ENCODE measurements at regions not wholly inside any gene's neighbourhood (a gene's known extent, or its start where the extent isn't known, plus 50 kb on each side); places are given as distances from the start of the nearest gene placed in this dataset.

DNA sequence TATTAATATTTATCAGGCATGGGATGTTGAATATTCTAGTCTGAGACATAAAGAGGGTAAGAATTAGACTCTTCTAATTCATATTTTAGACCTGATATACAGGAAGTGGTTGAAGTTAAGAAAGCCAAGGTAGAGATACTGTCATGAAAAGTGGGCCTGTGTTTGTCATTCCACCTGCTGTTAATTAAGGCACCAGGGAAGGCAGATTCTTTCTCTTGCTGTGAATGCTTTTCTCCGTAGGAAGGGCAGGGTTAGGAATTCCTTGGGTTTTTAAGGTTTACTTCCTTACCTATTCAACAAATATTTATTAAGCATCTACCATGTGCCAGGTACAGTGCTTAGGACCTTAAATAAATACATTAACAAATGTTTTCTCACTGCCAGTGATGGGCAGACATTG, 196.4 kb downstream of the CAVIN4 start:
- CTCF ChIA-PET: no interaction called here
- DNase-seq (ENCODE audit: extremely low spot score): no peak
- TF ChIP-seq, protein P1, sequence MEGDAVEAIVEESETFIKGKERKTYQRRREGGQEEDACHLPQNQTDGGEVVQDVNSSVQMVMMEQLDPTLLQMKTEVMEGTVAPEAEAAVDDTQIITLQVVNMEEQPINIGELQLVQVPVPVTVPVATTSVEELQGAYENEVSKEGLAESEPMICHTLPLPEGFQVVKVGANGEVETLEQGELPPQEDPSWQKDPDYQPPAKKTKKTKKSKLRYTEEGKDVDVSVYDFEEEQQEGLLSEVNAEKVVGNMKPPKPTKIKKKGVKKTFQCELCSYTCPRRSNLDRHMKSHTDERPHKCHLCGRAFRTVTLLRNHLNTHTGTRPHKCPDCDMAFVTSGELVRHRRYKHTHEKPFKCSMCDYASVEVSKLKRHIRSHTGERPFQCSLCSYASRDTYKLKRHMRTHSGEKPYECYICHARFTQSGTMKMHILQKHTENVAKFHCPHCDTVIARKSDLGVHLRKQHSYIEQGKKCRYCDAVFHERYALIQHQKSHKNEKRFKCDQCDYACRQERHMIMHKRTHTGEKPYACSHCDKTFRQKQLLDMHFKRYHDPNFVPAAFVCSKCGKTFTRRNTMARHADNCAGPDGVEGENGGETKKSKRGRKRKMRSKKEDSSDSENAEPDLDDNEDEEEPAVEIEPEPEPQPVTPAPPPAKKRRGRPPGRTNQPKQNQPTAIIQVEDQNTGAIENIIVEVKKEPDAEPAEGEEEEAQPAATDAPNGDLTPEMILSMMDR (IDR thresholded peaks at IDR 0.05; ENCODE audit: control extremely low read depth, extremely low read depth, low read depth, missing control alignments): no peak
- POLR2A ChIA-PET: no interaction called here

DNA sequence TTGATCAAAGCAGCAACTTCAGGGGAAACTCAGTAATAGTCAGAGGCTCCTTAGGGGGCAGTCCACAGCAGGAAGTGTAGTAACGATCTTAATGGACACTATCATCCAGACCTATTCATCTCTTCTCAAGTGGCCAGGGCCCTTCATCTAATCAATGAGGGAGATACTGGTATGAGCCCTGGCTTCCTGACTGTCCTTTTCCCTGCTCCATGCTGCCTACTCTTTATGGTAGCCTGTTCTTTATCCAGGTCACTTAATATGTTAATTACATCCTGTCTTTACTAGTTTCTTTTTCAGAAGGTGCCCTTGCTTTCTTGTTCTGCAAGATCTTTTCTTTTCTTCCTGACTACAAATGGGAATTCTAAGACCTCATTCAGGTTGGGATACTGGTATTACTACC, 197.1 kb downstream of the CAVIN4 start:
- ChIA-PET POLR2A (no interaction called here), CTCF (no interaction called here)
- TF ChIP-seq, protein P1 (IDR thresholded peaks at IDR 0.05; ENCODE audit: control extremely low read depth, extremely low read depth, low read depth, missing control alignments): no peak
- DNase-seq (ENCODE audit: extremely low spot score): no peak

GRCh38 chr9:100775912-100776311, 198.0 kb downstream of the CAVIN4 start:
- TF ChIP-seq, protein P1 (IDR thresholded peaks at IDR 0.05; ENCODE audit: control extremely low read depth, extremely low read depth, low read depth, missing control alignments): no peak
- ChIA-PET CTCF (no interaction called here), POLR2A (no interaction called here)
- no peak for DNase-seq (ENCODE audit: extremely low spot score)

DNA sequence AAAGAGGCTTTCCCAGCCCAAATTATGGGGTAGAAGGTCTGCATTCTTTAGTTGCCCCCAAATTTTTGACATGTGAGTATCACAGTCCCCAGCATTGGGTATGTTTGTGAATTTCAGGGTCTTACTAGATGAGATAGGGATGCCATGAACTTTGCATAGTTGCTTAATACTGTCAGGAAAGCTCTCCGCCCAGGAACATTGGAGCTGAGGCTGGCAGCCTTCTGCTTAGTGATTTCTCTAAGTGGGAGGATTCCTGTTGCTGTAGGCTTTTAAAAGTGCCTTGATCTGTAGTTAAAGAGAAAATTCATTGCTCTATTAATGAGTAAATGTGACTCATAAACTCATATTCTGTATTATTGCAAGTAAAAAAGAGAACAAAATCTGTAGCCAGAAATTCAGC, 206.9 kb downstream of the CAVIN4 start:
- CTCF ChIA-PET: no interaction called here
- TF ChIP-seq, protein P1 (IDR thresholded peaks at IDR 0.05; ENCODE audit: control extremely low read depth, extremely low read depth, low read depth, missing control alignments): no peak

GRCh38 chr9:100785946-100786345, 208.1 kb downstream of the CAVIN4 start:
- POLR2A ChIA-PET: no interaction called here
- CTCF ChIA-PET: no interaction called here
- TF ChIP-seq, protein P1 (IDR thresholded peaks at IDR 0.05; ENCODE audit: control extremely low read depth, extremely low read depth, low read depth, missing control alignments): no peak
- no peak for DNase-seq (ENCODE audit: extremely low spot score)

More for the DNA sequence above, 206.9 kb downstream of the CAVIN4 start:
- no peak for DNase-seq (ENCODE audit: extremely low spot score)
- POLR2A ChIA-PET: no interaction called here

GRCh38 chr9:100794738-100795269, 216.9 kb downstream of the CAVIN4 start:
- CTCF ChIA-PET: interaction anchor here (1.2 kb wide), 1 partner anchor 37 kb away, joined by 3 read pairs; no protein-coding TSS in a partner anchor
- TF ChIP-seq, protein P1 (IDR thresholded peaks at IDR 0.05; ENCODE audit: control extremely low read depth, extremely low read depth, low read depth, missing control alignments): no peak
- no peak for DNase-seq (ENCODE audit: extremely low spot score)
- POLR2A ChIA-PET: no interaction called here

- TF ChIP-seq, protein P1 (IDR thresholded peaks at IDR 0.05; ENCODE audit: control extremely low read depth, extremely low read depth, low read depth, missing control alignments): no peak
- ChIA-PET POLR2A (no interaction called here), CTCF (no interaction called here)
- DNase-seq (ENCODE audit: extremely low spot score): no peak
These were observed 224.6 kb upstream of the PLPPR1 start for GRCh38 chr9:100803956-100804355.

All from GM10248 (cell line).